Ectodermal cell (in vitro differentiated cells): ENCODE measurements at regions not wholly inside any gene's neighbourhood (a gene's known extent, or its start where the extent isn't known, plus 50 kb on each side); places are given as distances from the start of the nearest gene placed in this dataset.

Source experiments
- H3K27ac ChIP-seq: 2 replicates; pipeline ENCODE4 v1.7.0; 2013; ENCODE audit warnings: mild to moderate bottlenecking, low read depth, low read length; ENCODE audit not compliant: insufficient read depth, poor library complexity, severe bottlenecking
- H3K27me3 ChIP-seq: 2 replicates; pipeline ENCODE4 v1.7.0; 2013; ENCODE audit warnings: mild to moderate bottlenecking, low read length; ENCODE audit not compliant: insufficient read depth, control insufficient read depth, poor library complexity, severe bottlenecking
- H3K36me3 ChIP-seq: one replicate; pipeline ENCODE4 v1.7.0; 2013; ENCODE audit warnings: low read length; ENCODE audit not compliant: control insufficient read depth, insufficient read depth
- H3K4me1 ChIP-seq: one replicate; pipeline ENCODE4 v1.7.0; 2013; ENCODE audit warnings: low read length; ENCODE audit not compliant: control insufficient read depth, insufficient read depth
- H3K4me3 ChIP-seq: 2 replicates; pipeline ENCODE4 v1.7.0; 2013; ENCODE audit warnings: low read depth, low read length, control low read depth; ENCODE audit not compliant: insufficient read depth
- H3K9me3 ChIP-seq: 2 replicates; pipeline ENCODE4 v1.7.0; 2013; ENCODE audit warnings: mild to moderate bottlenecking, low read length, moderate library complexity; ENCODE audit not compliant: control insufficient read depth
- WGBS, 2 experiments: methylation state at CpG; one replicate each; pipeline ENCODE4 v1.1.7; 2013; ENCODE audit warnings: missing lambda C conversion rate in 2 of 2; 5-methylcytosine and 5-hydroxymethylcytosine counted together

- Histone ChIP-seq H3K4me1 (peaks cover 7% of the 10 kb centered on the region), H3K36me3 (no peaks in the 10 kb centered on the region), H3K27me3 (no peaks in the 10 kb centered on the region), H3K27ac (no peak overlapping the region), H3K9me3 (no peaks in the 10 kb centered on the region), H3K4me3 (no peak overlapping the region)
- WGBS, 2 experiments = 89 to 91% methylated on average over 1 of the region's 1 CpG
Observed at GRCh38 chr18:38464024-38464423, 898.4 kb upstream of the CELF4 start.

DNA sequence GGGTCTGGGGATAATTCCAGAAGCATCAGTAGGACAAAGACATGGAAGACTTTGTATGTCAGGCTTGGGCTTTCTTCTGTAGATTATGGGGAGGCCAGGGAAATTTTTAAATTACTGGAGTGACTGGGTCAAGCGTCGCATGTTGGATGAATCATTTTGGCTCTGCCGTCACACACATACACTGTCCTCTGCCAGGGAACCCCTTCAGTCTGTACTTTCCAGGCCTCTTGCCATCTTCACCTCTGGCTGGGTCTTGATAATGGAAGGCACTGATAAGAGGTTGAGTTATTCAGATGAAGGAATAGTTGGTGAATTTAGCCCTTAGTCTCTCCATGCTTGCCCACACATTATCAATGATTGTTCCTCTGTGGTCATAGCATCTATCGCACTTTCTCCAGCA lies 895.1 kb upstream of the CELF4 start:
- Histone ChIP-seq H3K4me1 (peaks cover 20% of the 10 kb centered on the region), H3K36me3 (no peaks in the 10 kb centered on the region), H3K4me3 (no peak overlapping the region), H3K9me3 (no peaks in the 10 kb centered on the region), H3K27ac (no peak overlapping the region), H3K27me3 (no peaks in the 10 kb centered on the region)
- WGBS, 2 experiments = 93 to 97% methylated on average over 4 of the region's 4 CpGs

DNA sequence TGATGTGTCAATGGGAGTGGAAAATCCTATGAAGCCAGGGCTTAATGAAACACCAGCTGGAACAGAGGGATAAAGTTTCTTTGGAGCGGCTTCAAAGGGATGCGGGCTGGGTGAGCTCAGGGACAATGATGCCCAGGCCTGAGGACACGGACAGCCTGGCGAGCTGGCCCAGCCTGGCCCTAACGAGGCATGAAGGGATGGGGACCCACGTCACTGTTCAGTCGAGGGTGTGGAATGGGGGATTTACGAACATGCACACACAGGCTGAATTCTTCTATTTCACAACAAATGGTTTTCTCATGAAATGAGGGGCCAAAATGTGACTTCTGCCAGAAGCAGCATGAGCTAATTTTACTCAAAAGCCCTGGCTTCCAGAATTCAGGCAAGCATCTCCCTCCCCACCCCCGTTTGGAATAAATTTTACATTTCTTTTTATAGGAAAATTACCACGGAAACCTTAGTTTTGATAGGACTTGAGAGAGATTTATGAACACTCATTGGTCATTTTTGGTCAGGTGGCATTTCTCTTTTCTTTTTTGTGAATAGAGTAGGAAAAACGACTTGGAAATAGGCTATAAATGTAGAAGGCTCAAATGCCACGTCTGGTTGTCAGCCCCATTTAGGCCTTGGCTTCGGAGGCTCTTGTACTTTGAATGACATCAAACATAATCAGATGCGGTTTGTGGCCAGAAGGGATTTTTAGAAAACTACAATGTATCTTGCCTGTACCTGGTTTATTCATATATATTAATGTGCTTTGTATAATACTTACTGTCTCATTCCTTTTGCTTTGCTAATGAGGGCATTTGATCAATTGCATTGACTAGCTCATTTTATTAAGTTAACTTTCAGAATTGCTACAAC lies 893.8 kb upstream of the CELF4 start:
- Histone ChIP-seq H3K27me3 (no peaks in the 10 kb centered on the region), H3K27ac (peak overlapping the region; percentile 50), H3K4me1 (peaks cover 20% of the 10 kb centered on the region), H3K9me3 (no peaks in the 10 kb centered on the region), H3K4me3 (no peak overlapping the region), H3K36me3 (no peaks in the 10 kb centered on the region)
- 76 to 87% methylated on average over 13 to 14 of the region's 14 CpGs for WGBS, 2 experiments

DNA sequence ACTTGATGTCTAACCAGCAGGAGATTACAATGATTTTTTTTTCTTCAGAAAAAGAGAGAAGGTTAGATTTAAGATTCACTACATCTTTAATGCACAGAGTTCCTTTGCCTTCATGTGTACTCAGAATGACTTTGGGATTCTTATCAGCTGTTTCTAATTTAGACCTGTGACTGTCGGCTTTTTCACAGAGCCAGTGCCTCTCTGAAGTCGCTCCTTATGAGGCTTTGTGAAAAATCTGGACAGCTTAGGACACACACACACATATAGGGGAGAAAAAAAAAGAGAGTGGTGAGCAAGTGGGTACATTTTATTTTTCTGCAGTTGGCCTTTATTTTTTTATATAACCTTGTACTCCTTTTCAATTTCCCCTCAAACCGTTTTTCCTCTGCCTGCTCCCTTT lies 893.1 kb upstream of the CELF4 start:
- 79% methylated on average over 2 to 3 of the region's 3 CpGs for WGBS, 2 experiments
- Histone ChIP-seq H3K27me3 (no peaks in the 10 kb centered on the region), H3K4me3 (no peak overlapping the region), H3K4me1 (peaks cover 20% of the 10 kb centered on the region), H3K9me3 (no peaks in the 10 kb centered on the region), H3K27ac (peak overlapping the region; percentile 40), H3K36me3 (no peaks in the 10 kb centered on the region)

DNA sequence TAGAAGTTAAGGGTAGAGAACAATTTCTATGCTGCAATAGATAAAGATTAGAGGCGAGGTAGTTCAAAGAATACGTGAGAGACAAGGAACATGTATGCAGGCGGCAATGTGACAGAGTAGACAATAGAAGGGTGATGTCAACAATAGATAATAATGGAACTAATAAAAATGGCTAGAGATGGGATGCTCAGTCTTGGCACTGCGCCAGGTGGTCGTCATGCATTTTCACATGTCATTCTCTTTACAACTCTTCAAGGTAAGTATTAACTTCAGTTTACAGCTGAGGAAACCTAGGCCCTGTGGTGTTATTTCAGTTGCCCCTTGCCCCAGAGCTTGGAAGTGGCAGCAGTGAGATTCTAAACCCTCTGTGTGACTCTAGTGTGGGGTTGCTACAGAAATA lies 890.7 kb upstream of the CELF4 start:
- Histone ChIP-seq H3K9me3 (no peaks in the 10 kb centered on the region), H3K4me3 (no peak overlapping the region), H3K27ac (no peak overlapping the region), H3K36me3 (no peaks in the 10 kb centered on the region), H3K4me1 (peaks cover 20% of the 10 kb centered on the region), H3K27me3 (no peaks in the 10 kb centered on the region)
- 89 to 95% methylated on average over 5 of the region's 5 CpGs for WGBS, 2 experiments

GRCh38 chr18:38454764-38455469 lies 889.3 kb upstream of the CELF4 start:
- H3K4me1 ChIP-seq = peaks cover 27% of the 10 kb centered on the region
- no peak overlapping the region for H3K27ac ChIP-seq
- H3K27me3 ChIP-seq = no peaks in the 10 kb centered on the region
- 87 to 88% methylated on average over 1 of the region's 1 CpG for WGBS, 2 experiments
- H3K36me3 ChIP-seq = no peaks in the 10 kb centered on the region
- H3K4me3 ChIP-seq = no peak overlapping the region
- no peaks in the 10 kb centered on the region for H3K9me3 ChIP-seq

GRCh38 chr18:38453880-38454279 lies 888.3 kb upstream of the CELF4 start:
- Histone ChIP-seq H3K4me3 (no peak overlapping the region), H3K36me3 (no peaks in the 10 kb centered on the region), H3K27ac (no peak overlapping the region), H3K27me3 (no peaks in the 10 kb centered on the region), H3K9me3 (no peaks in the 10 kb centered on the region), H3K4me1 (peaks cover 19% of the 10 kb centered on the region)
- WGBS, 2 experiments = 87% methylated on average over 3 to 4 of the region's 5 CpGs

- H3K36me3 ChIP-seq = no peaks in the 10 kb centered on the region
- no peak overlapping the region for H3K4me3 ChIP-seq
- WGBS, 2 experiments = 65 to 76% methylated on average over 4 of the region's 4 CpGs
- no peaks in the 10 kb centered on the region for H3K27me3 ChIP-seq
- peaks cover 7% of the 10 kb centered on the region for H3K4me1 ChIP-seq
- H3K27ac ChIP-seq = no peak overlapping the region
- H3K9me3 ChIP-seq = no peaks in the 10 kb centered on the region
Observed at GRCh38 chr18:38450876-38451275, 885.3 kb upstream of the CELF4 start.

DNA sequence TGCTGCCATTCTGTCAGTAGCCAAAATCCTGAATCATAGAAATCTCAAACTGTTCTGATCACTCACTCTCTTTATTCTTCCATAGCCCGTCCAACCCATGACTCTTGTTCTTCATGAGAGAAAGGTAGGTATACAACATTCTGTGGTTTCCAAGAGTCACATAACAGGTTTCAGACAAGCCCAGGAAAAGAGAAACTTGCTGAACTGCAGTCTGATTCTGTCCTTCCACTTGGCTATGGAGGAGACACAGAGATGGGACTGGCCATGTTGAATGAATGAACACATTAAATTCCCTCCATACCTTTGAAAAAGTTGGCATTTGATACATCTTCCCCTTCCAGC lies 880.2 kb upstream of the CELF4 start:
- H3K27ac ChIP-seq = no peak overlapping the region
- H3K4me1 ChIP-seq = peaks cover 5% of the 10 kb centered on the region
- 83 to 92% methylated on average over 1 of the region's 1 CpG for WGBS, 2 experiments
- no peaks in the 10 kb centered on the region for H3K9me3 ChIP-seq
- H3K36me3 ChIP-seq = no peaks in the 10 kb centered on the region
- H3K27me3 ChIP-seq = no peaks in the 10 kb centered on the region
- no peak overlapping the region for H3K4me3 ChIP-seq

DNA sequence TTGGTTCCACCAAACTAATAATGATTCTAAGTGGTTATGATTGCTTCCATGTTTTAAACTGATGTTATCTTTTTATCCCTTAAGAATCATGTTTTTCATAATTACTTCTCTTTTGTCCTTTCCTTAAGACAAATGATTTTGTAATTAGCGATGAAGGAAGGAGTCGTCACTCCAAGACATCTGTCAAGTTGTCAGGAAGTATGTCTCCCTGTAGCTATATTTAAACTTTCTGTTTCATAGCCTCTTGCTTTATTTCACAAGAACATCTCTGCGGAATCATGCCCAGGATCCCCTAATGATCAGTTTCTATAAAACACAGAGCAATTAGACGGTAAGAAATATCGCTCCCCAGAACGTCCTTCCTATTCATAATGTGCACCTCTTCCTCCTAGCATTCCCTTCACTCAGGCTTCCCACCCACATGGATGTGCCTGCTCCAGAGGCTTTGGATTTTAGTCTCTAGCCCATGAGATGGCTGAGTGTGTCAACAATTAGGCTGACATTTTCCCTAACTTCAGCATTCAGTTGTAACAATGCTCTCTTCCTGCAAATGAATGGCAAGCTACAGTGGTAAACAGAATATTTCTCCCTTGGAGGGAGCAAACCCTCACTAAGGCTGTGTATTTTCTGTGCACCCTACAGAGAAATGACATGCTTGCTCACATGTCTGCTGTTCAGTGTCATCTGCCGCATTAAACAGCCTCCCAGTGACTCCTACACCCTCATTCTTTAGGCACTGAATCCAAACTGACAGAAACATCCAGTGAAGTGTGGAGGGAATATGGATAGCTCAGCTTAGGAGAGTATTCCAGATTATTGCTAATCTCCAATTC lies 879.6 kb upstream of the CELF4 start:
- Histone ChIP-seq H3K4me3 (no peak overlapping the region), H3K9me3 (no peaks in the 10 kb centered on the region), H3K27me3 (no peaks in the 10 kb centered on the region), H3K36me3 (no peaks in the 10 kb centered on the region), H3K27ac (no peak overlapping the region), H3K4me1 (no peaks in the 10 kb centered on the region)
- WGBS, 2 experiments = 91 to 92% methylated on average over 7 of the region's 7 CpGs
